Activated CD8-positive, alpha-beta memory T cell treated with anti-CD3 and anti-CD28 coated beads, Interleukin-2, amount 10 ng/mL, durations not matched to agents 7 days and 5 days (primary cell): ENCODE measurements at regions not wholly inside any gene's neighbourhood (a gene's known extent, or its start where the extent isn't known, plus 50 kb on each side); places are given as distances from the start of the nearest gene placed in this dataset.
"Not testable (repeated sequence)": the region's sequence is repeated elsewhere in the genome, so short reads cannot be mapped to it uniquely, and the experiment has no call there.

Source experiments
- ATAC-seq: fragments of 150-1000 bp; cut with Tn5 transposase; one replicate; pipeline ENCODE4 v1.10.0; 2021; ENCODE audit warnings: moderate library complexity
- CTCF ChIA-PET: fragments of 350-600 bp; sonication (Branson Sonifier 250); formaldehyde crosslinking; loops from one replicate; lab custom pipeline; 2021; ENCODE audit warnings: antibody characterized with exemption; lab: Charles Lee
- DNase-seq: peaks from one replicate; pipeline ENCODE4 v3.0.0-alpha.2; 2020
- H3K27ac Mint-ChIP-seq: one replicate; pipeline ENCODE4 v1.8.0; 2021; ENCODE audit warnings: mild to moderate bottlenecking, mixed read lengths
- H3K27me3 Mint-ChIP-seq: one replicate; pipeline ENCODE4 v1.8.0; 2021; ENCODE audit warnings: mixed read lengths
- H3K36me3 Mint-ChIP-seq: one replicate; pipeline ENCODE4 v1.8.0; 2021; ENCODE audit warnings: mild to moderate bottlenecking, mixed read lengths
- H3K4me1 Mint-ChIP-seq: one replicate; pipeline ENCODE4 v1.8.0; 2021; ENCODE audit warnings: mixed read lengths
- H3K4me3 Mint-ChIP-seq: one replicate; pipeline ENCODE4 v1.8.0; 2021; ENCODE audit warnings: mild to moderate bottlenecking, moderate library complexity, mixed read lengths
- H3K9me3 Mint-ChIP-seq: one replicate; pipeline ENCODE4 v1.8.0; 2022; ENCODE audit warnings: low read depth, mixed read lengths

DNA sequence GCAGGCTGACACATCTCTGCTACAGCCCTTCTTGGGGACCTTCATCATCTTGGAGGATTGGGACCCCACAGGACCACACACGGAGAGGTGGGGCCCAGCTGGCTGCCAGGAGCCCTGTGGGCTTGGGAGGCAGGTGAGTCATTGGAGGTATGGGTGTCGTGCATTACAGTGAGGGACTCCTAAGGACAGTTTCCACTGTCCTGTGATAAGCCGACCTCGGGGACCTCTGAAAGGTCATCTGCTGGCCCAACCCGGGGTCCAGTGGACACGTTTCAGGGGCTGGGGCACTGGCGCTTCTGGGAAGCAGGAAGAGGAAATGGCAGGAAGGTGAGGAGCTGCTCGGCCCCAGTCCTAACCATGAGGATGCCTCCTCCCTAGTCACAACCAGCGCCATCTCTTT is 238.0 kb downstream of the BCL11B start:
- Mint-ChIP-seq H3K4me1 (no peaks in the 10 kb centered on the region), H3K4me3 (no peak overlapping the region), H3K27me3 (no peaks in the 10 kb centered on the region), H3K9me3 (no peaks in the 10 kb centered on the region), H3K36me3 (no peaks in the 10 kb centered on the region), H3K27ac (no peak overlapping the region)
- CTCF ChIA-PET: interaction anchor here (0.6 kb wide), 1 partner anchor 367 kb away, joined by 4 read pairs; no protein-coding TSS in a partner anchor
- ATAC-seq: no peak
- no peak for DNase-seq

DNA sequence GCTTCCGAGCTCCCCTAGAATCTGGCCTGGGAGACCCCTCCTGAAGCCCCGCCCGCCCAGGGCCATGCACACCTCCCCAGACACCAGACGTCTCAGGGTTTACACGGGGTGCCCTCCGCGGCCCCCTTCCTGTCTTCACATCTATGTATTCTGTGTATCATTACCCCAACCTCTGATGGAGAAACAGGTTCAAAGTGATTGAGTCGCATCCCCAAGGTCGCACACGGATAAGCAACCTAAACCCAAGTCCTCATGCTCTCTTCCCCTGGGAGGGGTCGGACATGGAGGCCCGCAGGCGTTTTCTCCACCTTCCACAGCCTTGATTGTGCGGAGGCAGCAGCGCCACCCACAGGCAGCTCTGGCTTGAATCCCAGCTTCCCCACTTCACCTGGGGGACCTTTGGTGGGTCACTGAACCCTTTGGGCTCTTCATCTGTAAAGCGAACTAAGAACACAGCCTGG is 237.3 kb downstream of the BCL11B start:
- Mint-ChIP-seq H3K27ac (no peak overlapping the region), H3K9me3 (no peaks in the 10 kb centered on the region), H3K4me3 (no peak overlapping the region), H3K27me3 (no peaks in the 10 kb centered on the region), H3K4me1 (no peaks in the 10 kb centered on the region), H3K36me3 (no peaks in the 10 kb centered on the region)
- CTCF ChIA-PET: no interaction called here
- ATAC-seq (no peak), DNase-seq (no peak)

DNA sequence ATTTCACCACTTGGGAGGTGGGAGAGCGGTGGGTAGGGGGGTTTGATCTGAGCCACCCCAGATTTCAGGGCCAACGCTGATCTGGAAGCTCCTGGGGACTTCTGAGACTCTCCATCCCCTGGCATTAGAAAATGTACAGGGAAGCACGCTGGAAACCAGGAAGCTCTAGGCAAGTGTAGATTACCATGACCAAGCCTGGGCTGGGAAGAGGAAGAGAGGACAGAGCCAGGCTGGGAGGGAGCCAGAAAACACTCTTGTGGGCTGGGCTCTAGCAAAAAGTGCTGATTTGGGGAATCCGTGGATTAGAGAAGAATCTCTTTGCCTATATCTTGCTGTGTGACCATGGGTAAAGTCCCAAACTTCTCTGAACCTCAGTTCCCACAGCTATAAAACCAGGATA is 236.7 kb downstream of the BCL11B start:
- Mint-ChIP-seq H3K36me3 (no peaks in the 10 kb centered on the region), H3K27ac (no peak overlapping the region), H3K4me3 (no peak overlapping the region), H3K9me3 (no peaks in the 10 kb centered on the region), H3K4me1 (no peaks in the 10 kb centered on the region), H3K27me3 (no peaks in the 10 kb centered on the region)
- CTCF ChIA-PET: no interaction called here
- DNase-seq: no peak
- no peak for ATAC-seq

DNA sequence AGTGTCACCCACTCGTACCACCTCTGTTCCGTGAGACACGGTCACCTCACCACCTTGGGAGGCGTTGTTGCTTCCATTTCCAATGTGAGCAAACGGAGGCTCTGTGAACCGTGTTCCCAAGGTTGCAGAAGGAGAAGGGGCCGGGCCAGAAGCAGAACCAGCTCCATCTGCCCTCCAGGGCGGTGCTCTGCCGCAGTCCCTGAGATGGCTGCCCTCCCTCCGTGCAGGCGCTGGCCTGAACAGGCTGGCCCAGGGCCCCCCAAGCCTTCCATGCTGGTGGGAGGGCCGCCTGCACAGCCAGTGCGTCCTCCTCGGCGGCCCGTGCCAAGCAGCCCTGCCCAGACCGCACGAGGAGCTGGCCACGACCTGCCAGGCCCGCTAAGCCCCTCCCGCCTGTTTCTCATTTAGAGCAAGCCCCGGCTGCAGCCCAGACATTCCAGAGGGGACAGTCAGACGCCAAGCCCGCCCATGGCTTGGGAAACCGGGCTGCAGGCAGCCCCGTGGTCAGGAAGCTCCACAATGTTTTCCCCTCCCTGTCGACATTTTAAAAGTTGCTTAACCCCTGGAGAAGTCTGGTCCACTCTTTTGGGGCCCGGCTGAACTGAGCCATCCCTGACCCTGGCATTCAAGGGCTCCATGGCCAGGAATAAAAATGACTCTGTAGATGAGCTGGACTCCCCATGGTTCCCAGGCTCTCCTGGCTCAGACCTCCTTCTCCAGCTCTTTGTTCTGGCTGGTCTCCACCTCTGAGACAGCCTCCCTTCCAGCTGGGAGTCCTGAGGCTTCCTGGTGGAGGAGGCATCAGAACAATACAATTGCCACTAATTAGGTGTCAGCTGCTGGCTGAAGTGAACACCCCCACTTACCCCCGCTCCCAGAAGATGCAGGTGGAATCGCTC is 236.0 kb downstream of the BCL11B start:
- ATAC-seq: no peak
- CTCF ChIA-PET: interaction anchor here (1.1 kb wide), 1 partner anchor 12 kb away, joined by 3 read pairs; no protein-coding TSS in a partner anchor

DNA sequence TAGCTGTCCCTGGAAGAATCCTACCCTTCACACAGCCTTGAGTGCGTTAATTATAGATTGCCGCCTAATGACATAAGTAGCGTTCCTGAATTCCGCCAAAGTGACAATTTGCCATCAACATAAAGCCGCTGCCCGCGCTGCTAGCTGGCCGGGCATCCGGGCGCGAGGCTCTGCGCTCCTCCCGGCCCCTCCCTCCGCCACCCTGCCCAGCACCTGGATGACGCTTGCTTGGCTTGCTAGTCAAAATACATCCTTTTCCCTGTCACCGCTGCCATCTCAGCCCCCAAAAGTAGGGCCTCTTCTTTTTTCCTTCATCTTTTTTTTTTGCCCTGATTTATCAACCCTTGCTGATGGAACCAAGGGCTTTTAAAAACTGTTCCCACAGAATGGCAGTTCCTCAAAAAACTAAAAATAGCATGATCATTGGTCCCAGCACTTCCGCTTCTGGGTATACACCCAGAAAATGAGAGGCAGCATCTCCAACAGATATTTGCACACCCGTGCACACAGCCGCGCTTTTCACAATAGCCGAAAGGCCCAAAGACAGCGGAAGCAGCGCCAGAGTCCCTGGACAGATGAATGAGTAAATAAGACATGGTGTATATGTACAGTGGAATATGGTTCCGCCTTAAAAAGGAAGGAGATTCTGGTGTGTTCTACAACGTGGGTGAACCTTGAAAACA is 235.2 kb downstream of the BCL11B start:
- Mint-ChIP-seq H3K27me3 (no peaks in the 10 kb centered on the region), H3K4me1 (no peaks in the 10 kb centered on the region), H3K36me3 (no peaks in the 10 kb centered on the region), H3K4me3 (no peak overlapping the region), H3K9me3 (no peaks in the 10 kb centered on the region), H3K27ac (no peak overlapping the region)
- no peak for ATAC-seq
- DNase-seq: no peak
- CTCF ChIA-PET: interaction anchor here (1.1 kb wide), 1 partner anchor 12 kb away, joined by 3 read pairs; no protein-coding TSS in a partner anchor

More for the DNA sequence above, 236.0 kb downstream of the BCL11B start:
- Mint-ChIP-seq H3K27me3 (no peaks in the 10 kb centered on the region), H3K27ac (no peak overlapping the region), H3K4me3 (no peak overlapping the region), H3K36me3 (no peaks in the 10 kb centered on the region), H3K4me1 (no peaks in the 10 kb centered on the region), H3K9me3 (no peaks in the 10 kb centered on the region)
- DNase-seq: no peak

DNA sequence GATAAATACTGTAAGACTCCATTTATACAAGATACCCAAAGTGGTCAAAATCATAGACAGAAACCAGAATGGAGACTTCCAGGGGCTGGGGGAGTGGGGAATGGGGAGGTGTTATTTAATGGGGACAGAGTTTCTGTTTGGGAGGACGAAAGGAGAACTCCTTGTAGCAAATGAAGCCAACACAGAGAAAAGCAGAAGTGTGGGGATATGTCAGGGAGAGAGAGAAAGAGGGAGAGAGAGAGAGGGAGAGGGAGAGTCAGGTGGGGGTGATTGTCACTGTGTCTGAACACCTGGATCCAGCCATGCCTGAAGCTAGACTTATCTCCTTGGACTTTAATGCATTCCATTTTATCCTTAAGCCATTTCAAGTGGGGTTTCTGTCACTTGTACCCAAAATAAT is 234.7 kb downstream of the BCL11B start:
- H3K4me1 Mint-ChIP-seq, ATAC-seq, H3K27me3 Mint-ChIP-seq, CTCF ChIA-PET, H3K4me3 Mint-ChIP-seq, DNase-seq, H3K9me3 Mint-ChIP-seq, H3K27ac Mint-ChIP-seq, H3K36me3 Mint-ChIP-seq: not testable (repeated sequence)

DNA sequence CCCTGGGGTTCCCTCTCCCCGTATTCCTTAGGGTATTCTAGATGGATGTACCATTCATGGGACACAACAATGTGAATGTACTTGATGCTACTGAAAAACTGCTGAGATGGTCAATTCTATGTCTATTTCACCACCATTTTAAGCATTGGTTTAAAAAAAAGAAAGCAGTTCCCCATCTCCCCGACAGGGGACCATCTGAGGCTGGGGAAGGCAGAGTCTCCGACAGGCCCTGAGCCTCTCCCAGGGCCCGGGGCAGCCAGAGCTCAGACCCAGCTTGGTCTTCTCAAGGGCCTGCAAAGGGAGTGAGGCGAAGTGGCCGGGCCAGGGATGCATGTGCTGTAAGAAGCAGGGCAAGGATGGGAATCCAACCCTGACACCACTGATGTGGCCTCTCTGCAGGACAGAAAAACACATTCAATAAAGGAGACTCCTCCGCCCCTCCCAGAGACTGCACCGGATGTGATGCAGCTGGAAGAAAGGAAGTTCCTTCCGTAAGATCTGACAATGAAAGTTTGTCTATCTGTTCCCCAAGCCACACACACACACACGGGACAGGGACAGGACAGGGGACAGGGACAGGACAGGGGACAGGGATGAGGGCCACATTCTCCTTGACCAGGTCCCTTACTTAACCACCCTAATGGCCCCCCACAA is 234.1 kb downstream of the BCL11B start:
- H3K4me3 Mint-ChIP-seq: no peak overlapping the region
- ATAC-seq: no peak
- no peaks in the 10 kb centered on the region for H3K36me3 Mint-ChIP-seq
- no peaks in the 10 kb centered on the region for H3K27me3 Mint-ChIP-seq
- CTCF ChIA-PET: no interaction called here
- no peaks in the 10 kb centered on the region for H3K4me1 Mint-ChIP-seq
- H3K27ac Mint-ChIP-seq: no peak overlapping the region
- no peak for DNase-seq
- H3K9me3 Mint-ChIP-seq: no peaks in the 10 kb centered on the region

DNA sequence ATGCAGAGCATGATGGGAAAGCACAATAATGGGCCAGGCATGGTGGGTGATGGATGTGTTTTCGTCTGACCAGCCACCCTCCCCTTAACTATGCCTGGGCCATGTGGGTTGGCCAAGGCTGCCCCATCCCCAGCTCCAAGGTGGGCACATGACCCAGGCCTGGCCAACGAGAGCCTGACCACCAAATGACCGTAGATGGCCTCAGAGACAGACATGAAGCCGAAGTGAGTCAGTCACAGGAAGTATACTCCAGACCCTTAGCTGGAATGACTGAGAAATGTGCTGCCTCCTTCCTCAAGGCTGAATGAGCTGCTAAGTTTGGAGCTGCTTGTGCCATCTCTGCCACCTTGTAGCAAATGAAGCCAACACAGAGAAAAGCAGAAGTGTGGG is 233.6 kb downstream of the BCL11B start:
- CTCF ChIA-PET: no interaction called here
- Mint-ChIP-seq H3K36me3 (no peaks in the 10 kb centered on the region), H3K27ac (no peak overlapping the region)

DNA sequence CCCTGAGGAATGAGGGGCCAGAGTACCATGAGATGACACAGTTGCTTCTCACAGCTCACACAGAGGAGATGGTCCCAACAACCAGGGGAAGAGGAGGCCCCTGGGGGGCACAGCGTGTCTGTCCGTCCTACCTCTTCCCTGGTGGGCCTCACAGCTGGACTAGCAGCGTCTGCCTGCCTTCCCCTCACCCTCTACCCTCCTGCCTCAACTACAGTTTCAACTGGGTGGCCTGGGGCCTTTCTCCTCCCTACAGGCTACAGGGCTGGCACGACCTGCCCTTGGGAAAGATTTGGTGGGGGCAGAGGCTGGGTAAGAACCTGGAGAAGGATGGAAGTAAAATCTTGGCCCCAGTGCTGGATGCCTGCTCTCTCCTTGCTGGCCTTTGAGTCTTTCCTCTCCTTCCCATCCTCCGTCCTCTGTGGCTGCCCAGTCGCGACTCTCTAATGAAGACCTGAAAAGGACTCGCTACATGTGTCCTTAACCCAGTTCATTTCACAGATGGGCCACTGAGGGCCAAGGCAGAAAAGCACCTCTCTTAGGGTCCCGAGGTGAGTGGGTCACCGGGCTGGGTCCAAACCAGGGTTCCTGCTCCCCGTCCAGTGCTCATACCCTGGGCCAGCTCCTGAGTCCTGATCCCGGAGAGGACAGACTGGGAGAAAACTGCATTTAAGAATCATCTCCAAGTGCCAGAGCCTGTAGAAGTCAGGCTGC is 232.5 kb downstream of the BCL11B start:
- Mint-ChIP-seq H3K27me3 (no peaks in the 10 kb centered on the region), H3K27ac (no peak overlapping the region), H3K4me3 (no peak overlapping the region), H3K36me3 (no peaks in the 10 kb centered on the region), H3K4me1 (no peaks in the 10 kb centered on the region), H3K9me3 (no peaks in the 10 kb centered on the region)
- ATAC-seq (no peak), DNase-seq (no peak)
- CTCF ChIA-PET: no interaction called here

More for the DNA sequence above, 233.6 kb downstream of the BCL11B start:
- no peaks in the 10 kb centered on the region for H3K27me3 Mint-ChIP-seq
- H3K4me3 Mint-ChIP-seq: no peak overlapping the region
- no peak for DNase-seq
- H3K4me1 Mint-ChIP-seq: no peaks in the 10 kb centered on the region
- no peak for ATAC-seq
- H3K9me3 Mint-ChIP-seq: no peaks in the 10 kb centered on the region

DNA sequence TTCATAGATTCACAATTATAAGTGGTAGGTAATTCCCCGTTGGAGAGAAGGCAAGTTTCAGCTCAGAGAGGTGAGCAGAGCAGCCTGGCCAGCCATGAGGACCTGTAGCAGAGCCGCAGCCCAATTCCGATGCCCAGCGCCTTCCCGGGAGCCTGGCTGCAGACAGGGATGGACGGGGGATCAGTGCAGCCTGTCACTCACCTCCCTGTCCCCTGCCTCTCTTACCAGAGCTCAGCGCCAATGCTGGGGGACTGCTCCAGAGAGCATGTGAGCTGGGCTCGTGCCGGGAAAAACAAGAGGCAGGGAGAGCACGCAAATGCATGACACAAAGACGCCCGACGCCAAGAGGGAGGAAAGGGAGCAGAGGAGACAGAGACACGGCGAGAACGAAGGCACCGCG is 231.9 kb downstream of the BCL11B start:
- Mint-ChIP-seq H3K4me1 (no peaks in the 10 kb centered on the region), H3K4me3 (no peak overlapping the region), H3K36me3 (peaks cover 3% of the 10 kb centered on the region), H3K27ac (no peak overlapping the region), H3K9me3 (peaks cover 3% of the 10 kb centered on the region), H3K27me3 (no peaks in the 10 kb centered on the region)
- no peak for ATAC-seq
- DNase-seq: no peak
- CTCF ChIA-PET: no interaction called here

DNA sequence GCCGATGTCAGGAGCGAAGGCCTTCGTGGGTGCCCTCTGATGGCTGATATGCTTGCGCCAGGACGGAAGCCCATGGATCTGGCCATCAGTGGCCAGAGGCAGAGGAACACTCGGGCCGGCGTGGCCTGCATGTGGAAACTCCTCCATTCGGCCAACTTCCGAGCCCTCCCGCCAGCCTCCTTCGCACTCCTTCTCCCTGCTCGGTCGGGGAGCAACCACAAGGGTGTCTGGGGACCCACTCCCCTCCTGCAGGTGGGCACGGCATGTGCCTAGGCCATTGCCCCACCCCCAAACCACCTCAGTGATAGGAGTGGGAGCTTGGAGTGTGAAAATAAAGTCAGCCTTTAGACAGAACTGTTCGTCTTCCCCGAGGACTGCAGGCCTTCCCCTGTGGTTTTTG is 231.3 kb downstream of the BCL11B start:
- H3K9me3 Mint-ChIP-seq: peaks cover 3% of the 10 kb centered on the region
- DNase-seq (no peak), ATAC-seq (no peak)
- H3K27ac Mint-ChIP-seq: no peak overlapping the region
- CTCF ChIA-PET: no interaction called here
- H3K4me1 Mint-ChIP-seq: no peaks in the 10 kb centered on the region
- H3K4me3 Mint-ChIP-seq: no peak overlapping the region
- H3K27me3 Mint-ChIP-seq: no peaks in the 10 kb centered on the region
- H3K36me3 Mint-ChIP-seq: peaks cover 3% of the 10 kb centered on the region

DNA sequence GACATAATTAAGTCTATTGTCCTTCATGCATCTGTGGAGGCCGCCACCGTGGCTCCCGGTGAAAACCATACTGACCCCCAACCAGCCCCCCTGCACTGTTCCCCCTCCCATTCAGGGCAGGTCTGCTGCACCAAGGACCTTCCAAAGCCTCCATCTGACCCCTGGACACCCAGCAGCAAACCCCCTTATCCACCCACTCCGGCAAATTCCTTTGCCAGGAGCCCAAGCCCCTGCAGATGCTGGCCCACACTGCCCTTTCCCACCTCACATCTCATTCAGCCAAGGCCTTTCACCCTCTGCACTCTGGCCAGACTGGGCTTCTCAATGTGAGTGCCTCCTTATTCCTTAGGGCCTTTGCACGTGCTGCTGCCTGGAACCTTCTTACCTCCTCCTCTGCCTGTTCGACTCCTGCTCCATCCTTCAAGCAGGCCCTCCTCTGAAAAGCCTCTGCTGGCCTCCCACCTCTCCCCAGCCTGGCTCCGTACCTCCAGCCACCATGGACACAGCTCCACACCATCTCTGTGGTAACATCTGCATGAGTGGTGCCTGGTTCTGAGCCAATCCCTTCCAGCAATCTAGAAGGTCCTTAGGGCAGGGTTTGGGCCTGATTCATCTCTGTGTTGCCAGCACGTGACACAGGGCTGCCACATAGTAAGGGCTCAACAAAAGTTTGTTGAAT is 230.7 kb downstream of the BCL11B start:
- peaks cover 3% of the 10 kb centered on the region for H3K9me3 Mint-ChIP-seq
- H3K4me1 Mint-ChIP-seq: no peaks in the 10 kb centered on the region
- no peaks in the 10 kb centered on the region for H3K27me3 Mint-ChIP-seq
- H3K36me3 Mint-ChIP-seq: peaks cover 3% of the 10 kb centered on the region
- DNase-seq: no peak
- no peak overlapping the region for H3K4me3 Mint-ChIP-seq
- ATAC-seq: no peak
- H3K27ac Mint-ChIP-seq: no peak overlapping the region
- CTCF ChIA-PET: no interaction called here

DNA sequence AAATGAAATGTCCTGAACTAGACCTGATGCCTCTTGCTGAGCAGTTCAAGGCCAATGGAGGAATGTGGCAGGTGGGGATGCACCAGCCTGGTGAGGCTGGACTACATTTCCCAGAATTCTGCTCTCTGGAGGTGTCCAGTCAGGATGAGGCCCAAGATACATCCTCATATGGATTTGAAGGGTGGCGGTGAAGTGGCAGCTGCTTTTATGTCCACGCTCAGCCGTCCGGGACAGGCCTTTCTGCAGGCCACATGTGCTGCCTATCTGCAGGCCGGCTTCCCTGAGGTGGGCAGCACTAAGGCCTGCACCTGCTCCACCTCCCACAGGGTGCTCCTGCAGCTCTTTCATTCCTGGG is 230.2 kb downstream of the BCL11B start:
- peaks cover 3% of the 10 kb centered on the region for H3K36me3 Mint-ChIP-seq
- H3K27me3 Mint-ChIP-seq: no peaks in the 10 kb centered on the region
- H3K27ac Mint-ChIP-seq: no peak overlapping the region
- CTCF ChIA-PET: no interaction called here
- peaks cover 2% of the 10 kb centered on the region for H3K4me1 Mint-ChIP-seq
- peaks cover 3% of the 10 kb centered on the region for H3K9me3 Mint-ChIP-seq
- no peak for DNase-seq
- H3K4me3 Mint-ChIP-seq: no peak overlapping the region
- no peak for ATAC-seq
